Fibroblast of lung (primary cell): ENCODE measurements at regions not wholly inside any gene's neighbourhood (a gene's known extent, or its start where the extent isn't known, plus 50 kb on each side); places are given as distances from the start of the nearest gene placed in this dataset.

Experiments
- DNase-seq, 2 donors: peaks; one replicate each; pipeline versions ENCODE4 v3.0.0 to v3.0.0-alpha.2; 2010; ENCODE audit warnings: low read depth in 2 of 2
- H2AFZ ChIP-seq: 2 replicates; pipeline ENCODE4 v1.5.1; 2012; ENCODE audit warnings: low read length, control low read depth, inconsistent platforms
- H3K27ac ChIP-seq: 2 replicates; pipeline ENCODE4 v1.5.1; 2011; ENCODE audit warnings: low read length, control low read depth; ENCODE audit not compliant: insufficient read depth
- H3K27me3 ChIP-seq: 2 replicates; pipeline ENCODE4 v1.5.1; 2011; ENCODE audit warnings: mild to moderate bottlenecking, low read length; ENCODE audit not compliant: control insufficient read depth, insufficient read depth
- H3K36me3 ChIP-seq: 2 replicates; pipeline ENCODE4 v1.5.1; 2011; ENCODE audit warnings: low read length; ENCODE audit not compliant: control insufficient read depth, insufficient read depth
- H3K4me1 ChIP-seq: 2 replicates; pipeline ENCODE4 v1.5.1; 2011; ENCODE audit warnings: low read length; ENCODE audit not compliant: control insufficient read depth, insufficient read depth; ENCODE audit errors: extremely low read depth
- H3K4me2 ChIP-seq: 2 replicates; pipeline ENCODE4 v1.5.1; 2011; ENCODE audit warnings: low read length, control low read depth; ENCODE audit not compliant: insufficient read depth; ENCODE audit errors: extremely low read depth
- H3K4me3 ChIP-seq, 4 experiments: fragments of 200-600 bp in 1 of 4; sonication (generic) in 1 of 4; replicated peaks in 1 of 4; 2 replicates each; pipeline ENCODE4 v1.5.1; 2011 to 2016; ENCODE audit warnings: low read length in 4 of 4, low read depth in 3 of 4, mild to moderate bottlenecking in 3 of 4, control low read depth in 2 of 4, inconsistent platforms in 1 of 4, mixed read lengths in 1 of 4; ENCODE audit not compliant: insufficient read depth in 1 of 4; ENCODE audit errors: control extremely low read depth in 1 of 4
- H3K79me2 ChIP-seq: 2 replicates; pipeline ENCODE4 v1.5.1; 2012; ENCODE audit warnings: mild to moderate bottlenecking, low read length, inconsistent platforms; ENCODE audit not compliant: control insufficient read depth, insufficient read depth
- H3K9ac ChIP-seq: 2 replicates; pipeline ENCODE4 v1.5.1; 2011; ENCODE audit warnings: mild to moderate bottlenecking, low read length, control low read depth; ENCODE audit not compliant: insufficient read depth
- H3K9me3 ChIP-seq: 2 replicates; pipeline ENCODE4 v1.5.1; 2012; ENCODE audit warnings: low read depth, low read length; ENCODE audit not compliant: control insufficient read depth, insufficient read depth
- H4K20me1 ChIP-seq: 2 replicates; pipeline ENCODE4 v1.5.1; 2011; ENCODE audit warnings: low read length; ENCODE audit not compliant: control insufficient read depth, insufficient read depth; ENCODE audit errors: extremely low read depth
- CTCF ChIP-seq, 2 donors: IDR thresholded peaks in 1 of 2; conservative IDR thresholded peaks in 1 of 2; 1 replicate in 1 of 2; 2 replicates in 1 of 2; pipeline ENCODE4 v1.5.1; 2011 to 2012; ENCODE audit warnings: low read length in 2 of 2, control low read depth in 1 of 2, inconsistent platforms in 1 of 2, low read depth in 1 of 2, mild to moderate bottlenecking in 1 of 2
- EZH2 ChIP-seq: IDR thresholded peaks from 2 replicates; pipeline ENCODE4 v1.5.1; 2012; ENCODE audit warnings: low read length, control low read depth, mild to moderate bottlenecking; ENCODE audit errors: missing control alignments

GRCh38 chr2:67952066-67952465, 110.7 kb downstream of the C1D start:
- DNase-seq = no peak
- Histone ChIP-seq H3K4me2 (no peak overlapping the region), H3K9me3 (no peaks in the 10 kb centered on the region), H4K20me1 (no peaks in the 10 kb centered on the region), H3K4me1 (no peaks in the 10 kb centered on the region), H3K79me2 (no peaks in the 10 kb centered on the region), H3K27me3 (no peaks in the 10 kb centered on the region), H3K27ac (no peak overlapping the region), H3K9ac (no peak overlapping the region), H2AFZ (no peak overlapping the region), H3K4me3 (no peak overlapping the region), H3K36me3 (no peaks in the 10 kb centered on the region)
- no peak for TF ChIP-seq CTCF (conservative IDR thresholded peaks at IDR 0.05 in 1 of 2, IDR thresholded peaks at IDR 0.05 in 1 of 2; ENCODE audit: low read depth in 1 of 2, low read length in 2 of 2)
- no peak for TF ChIP-seq EZH2

- no peaks in the 10 kb centered on the region for H3K9me3 ChIP-seq
- H3K27ac ChIP-seq = no peak overlapping the region
- H3K36me3 ChIP-seq = no peaks in the 10 kb centered on the region
- DNase-seq = no peak
- H2AFZ ChIP-seq = no peak overlapping the region
- H3K79me2 ChIP-seq = no peaks in the 10 kb centered on the region
- H4K20me1 ChIP-seq = no peaks in the 10 kb centered on the region
- H3K4me2 ChIP-seq = no peak overlapping the region
- no peak overlapping the region for H3K9ac ChIP-seq
- H3K4me1 ChIP-seq = no peaks in the 10 kb centered on the region
- no peaks in the 10 kb centered on the region for H3K27me3 ChIP-seq
- TF ChIP-seq CTCF (conservative IDR thresholded peaks at IDR 0.05 in 1 of 2, IDR thresholded peaks at IDR 0.05 in 1 of 2; ENCODE audit: low read depth in 1 of 2, low read length in 2 of 2) = no peak
- TF ChIP-seq EZH2 = no peak
- H3K4me3 ChIP-seq = no peak overlapping the region
Observed at GRCh38 chr2:67954093-67954748, 108.6 kb downstream of the C1D start.

GRCh38 chr2:67955748-67956603, 106.8 kb downstream of the C1D start:
- Histone ChIP-seq H3K36me3 (no peaks in the 10 kb centered on the region), H3K79me2 (no peaks in the 10 kb centered on the region), H3K9me3 (no peaks in the 10 kb centered on the region), H2AFZ (no peak overlapping the region), H3K27ac (no peak overlapping the region), H4K20me1 (no peaks in the 10 kb centered on the region), H3K9ac (no peak overlapping the region), H3K4me1 (no peaks in the 10 kb centered on the region), H3K27me3 (no peaks in the 10 kb centered on the region), H3K4me2 (no peak overlapping the region), H3K4me3 (no peak overlapping the region)
- no peak for TF ChIP-seq CTCF (conservative IDR thresholded peaks at IDR 0.05 in 1 of 2, IDR thresholded peaks at IDR 0.05 in 1 of 2; ENCODE audit: low read depth in 1 of 2, low read length in 2 of 2)
- no peak for TF ChIP-seq EZH2
- DNase-seq = no peak
